ENCODE measurements at regions not wholly inside any gene's neighbourhood (a gene's known extent, or its start where the extent isn't known, plus 50 kb on each side); places are given as distances from the start of the nearest gene placed in this dataset.

DNA sequence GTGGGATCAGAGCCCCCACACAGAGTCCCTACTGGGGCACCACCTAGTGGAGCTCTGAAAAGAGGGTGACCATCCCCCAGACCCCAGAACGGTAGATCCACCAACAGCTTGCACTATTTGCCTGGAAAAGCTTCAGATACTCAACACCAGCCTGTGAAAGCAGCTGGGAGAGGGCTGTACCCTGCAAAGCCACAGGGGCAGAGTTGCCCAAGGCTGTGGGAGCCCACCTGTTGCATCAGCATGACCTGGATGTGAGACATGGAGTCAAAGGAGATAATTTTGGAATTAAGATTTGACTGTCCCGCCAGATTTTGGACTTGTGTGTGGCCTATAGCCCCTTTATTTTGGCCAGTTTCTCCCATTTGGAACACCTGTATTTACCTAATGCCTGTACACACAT is 260.4 kb downstream of the TBX18 start:
- intact Hi-C loops (cut with DNase I; ENCODE audit: low total_unique reads) = no loop called here
- no peak overlapping the region for H3K4me3 ChIP-seq

GRCh38 chr6:84501315-84501714 is 263.1 kb downstream of the TBX18 start:
- no peak overlapping the region for H3K4me3 ChIP-seq
- TF ChIP-seq, protein P1, sequence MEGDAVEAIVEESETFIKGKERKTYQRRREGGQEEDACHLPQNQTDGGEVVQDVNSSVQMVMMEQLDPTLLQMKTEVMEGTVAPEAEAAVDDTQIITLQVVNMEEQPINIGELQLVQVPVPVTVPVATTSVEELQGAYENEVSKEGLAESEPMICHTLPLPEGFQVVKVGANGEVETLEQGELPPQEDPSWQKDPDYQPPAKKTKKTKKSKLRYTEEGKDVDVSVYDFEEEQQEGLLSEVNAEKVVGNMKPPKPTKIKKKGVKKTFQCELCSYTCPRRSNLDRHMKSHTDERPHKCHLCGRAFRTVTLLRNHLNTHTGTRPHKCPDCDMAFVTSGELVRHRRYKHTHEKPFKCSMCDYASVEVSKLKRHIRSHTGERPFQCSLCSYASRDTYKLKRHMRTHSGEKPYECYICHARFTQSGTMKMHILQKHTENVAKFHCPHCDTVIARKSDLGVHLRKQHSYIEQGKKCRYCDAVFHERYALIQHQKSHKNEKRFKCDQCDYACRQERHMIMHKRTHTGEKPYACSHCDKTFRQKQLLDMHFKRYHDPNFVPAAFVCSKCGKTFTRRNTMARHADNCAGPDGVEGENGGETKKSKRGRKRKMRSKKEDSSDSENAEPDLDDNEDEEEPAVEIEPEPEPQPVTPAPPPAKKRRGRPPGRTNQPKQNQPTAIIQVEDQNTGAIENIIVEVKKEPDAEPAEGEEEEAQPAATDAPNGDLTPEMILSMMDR (IDR thresholded peaks at IDR 0.05) = no peak
- no peak for TF ChIP-seq POLR2A (IDR thresholded peaks at IDR 0.05)
- TF ChIP-seq POLR2AphosphoS5 (IDR thresholded peaks at IDR 0.05) = no peak
- no peak overlapping the region for H3K27ac ChIP-seq
- no peaks in the 10 kb centered on the region for H3K36me3 ChIP-seq
- no peaks in the 10 kb centered on the region for H3K4me1 ChIP-seq
- DNase-seq (ENCODE audit: low spot score in 2 of 2) = no peak
- H3K9me3 ChIP-seq = peaks cover 2 to 23% of the 10 kb centered on the region in 2 donors
- no peaks in the 10 kb centered on the region for H3K27me3 ChIP-seq
- intact Hi-C loops (cut with DNase I; ENCODE audit: low total_unique reads) = no loop called here

More for the DNA sequence above, 260.4 kb downstream of the TBX18 start:
- H3K27me3 ChIP-seq = no peaks in the 10 kb centered on the region
- peaks cover 4 to 25% of the 10 kb centered on the region in 2 donors for H3K9me3 ChIP-seq
- DNase-seq (ENCODE audit: low spot score in 2 of 2) = no peak
- H3K27ac ChIP-seq = no peak overlapping the region
- no peaks in the 10 kb centered on the region for H3K36me3 ChIP-seq
- H3K4me1 ChIP-seq = no peaks in the 10 kb centered on the region
- TF ChIP-seq POLR2A (IDR thresholded peaks at IDR 0.05) (no peak), POLR2AphosphoS5 (IDR thresholded peaks at IDR 0.05) (no peak)
- TF ChIP-seq, protein P1 (IDR thresholded peaks at IDR 0.05) = no peak

- Histone ChIP-seq H3K4me3 (no peak overlapping the region), H3K36me3 (no peaks in the 10 kb centered on the region), H3K27ac (no peak overlapping the region), H3K9me3 (peaks cover 0 to 18% of the 10 kb centered on the region in 2 donors), H3K4me1 (no peaks in the 10 kb centered on the region), H3K27me3 (no peaks in the 10 kb centered on the region)
- TF ChIP-seq POLR2A (IDR thresholded peaks at IDR 0.05) = no peak
- TF ChIP-seq, protein P1 (IDR thresholded peaks at IDR 0.05) = no peak
- no peak for TF ChIP-seq POLR2AphosphoS5 (IDR thresholded peaks at IDR 0.05)
- no peak for DNase-seq (ENCODE audit: low spot score in 2 of 2)
- intact Hi-C loops (cut with DNase I; ENCODE audit: low total_unique reads) = no loop called here
Measured at GRCh38 chr6:84500726-84501125, 263.7 kb downstream of the TBX18 start.

DNA sequence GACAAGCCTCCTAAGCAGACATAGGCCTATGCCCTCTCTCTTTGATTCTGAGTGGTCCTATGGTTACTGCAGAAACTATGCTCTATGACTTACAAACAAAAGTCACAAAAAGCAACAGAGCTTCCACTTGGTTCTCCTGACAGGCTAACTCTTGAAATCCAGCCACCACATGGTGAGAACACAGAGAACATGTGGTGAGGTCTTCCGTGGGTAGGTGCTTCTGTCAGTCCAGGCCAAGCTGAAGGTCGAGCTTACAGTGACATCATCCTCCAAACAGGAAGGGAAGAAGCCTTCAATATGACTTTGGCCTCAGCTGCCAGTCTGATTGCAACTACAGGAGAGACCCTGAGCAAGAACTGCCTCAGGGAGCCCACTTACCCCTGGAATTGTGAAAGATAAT is 265.5 kb downstream of the TBX18 start:
- Histone ChIP-seq H3K9me3 (peaks cover 0 to 15% of the 10 kb centered on the region in 2 donors), H3K27ac (no peak overlapping the region), H3K27me3 (no peaks in the 10 kb centered on the region), H3K36me3 (no peaks in the 10 kb centered on the region), H3K4me1 (no peaks in the 10 kb centered on the region), H3K4me3 (no peak overlapping the region)
- intact Hi-C loops (cut with DNase I; ENCODE audit: low total_unique reads) = no loop called here
- no peak for DNase-seq (ENCODE audit: low spot score in 2 of 2)
- TF ChIP-seq, protein P1 (IDR thresholded peaks at IDR 0.05) = no peak
- TF ChIP-seq POLR2AphosphoS5 (IDR thresholded peaks at IDR 0.05) (no peak), POLR2A (IDR thresholded peaks at IDR 0.05) (no peak)

DNA sequence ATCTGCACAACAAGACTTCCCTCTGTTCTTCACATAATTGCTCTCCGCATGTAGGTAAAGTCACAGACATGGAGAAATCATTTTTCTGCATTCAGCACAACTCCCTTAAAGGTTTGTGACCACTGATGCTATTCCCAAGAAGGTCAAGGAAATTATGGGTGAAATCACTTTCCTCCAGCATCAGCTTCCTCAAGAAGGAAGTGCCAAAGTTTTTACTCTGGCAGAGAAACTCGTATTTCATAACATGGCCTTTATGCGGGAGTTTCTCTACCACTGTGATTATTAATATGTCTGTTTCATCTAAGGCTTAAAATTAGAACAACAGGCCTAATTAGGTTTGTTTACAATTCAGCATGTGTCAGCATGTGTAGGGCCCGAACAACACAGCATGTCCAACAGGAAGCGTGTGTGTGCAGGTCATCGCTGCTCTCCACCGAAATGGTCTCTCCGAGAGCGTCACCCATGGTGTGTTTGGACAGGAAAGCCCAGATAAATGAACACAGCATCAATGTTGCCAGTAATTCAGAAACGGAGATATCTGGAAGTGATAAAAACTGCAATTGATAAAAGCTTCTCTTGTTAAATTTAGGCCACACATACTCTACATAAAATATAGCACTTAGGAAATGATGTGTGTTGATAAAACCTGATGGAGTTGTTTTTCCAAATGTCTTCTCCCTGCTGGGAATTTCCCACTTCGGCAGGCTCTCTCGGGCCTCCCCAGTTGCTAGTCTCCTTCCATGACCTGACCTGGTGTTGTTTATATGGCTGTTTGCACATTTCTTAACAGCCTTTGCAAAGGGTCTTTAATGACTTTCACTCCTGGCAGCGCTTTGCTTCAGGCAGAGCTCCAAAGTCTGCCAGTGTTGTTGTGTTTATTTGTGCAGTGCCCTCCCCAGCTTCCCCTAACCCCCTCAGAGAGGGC is 265.1 kb upstream of the CEP162 start:
- H3K27ac ChIP-seq = no peak overlapping the region
- H3K36me3 ChIP-seq = no peaks in the 10 kb centered on the region
- no peaks in the 10 kb centered on the region for H3K27me3 ChIP-seq
- peaks cover 0 to 3% of the 10 kb centered on the region in 2 donors for H3K9me3 ChIP-seq
- H3K4me1 ChIP-seq = no peaks in the 10 kb centered on the region
- TF ChIP-seq POLR2AphosphoS5 (IDR thresholded peaks at IDR 0.05) (no peak), POLR2A (IDR thresholded peaks at IDR 0.05) (no peak)
- TF ChIP-seq, protein P1 (IDR thresholded peaks at IDR 0.05) = no peak
- intact Hi-C loops (cut with DNase I; ENCODE audit: low total_unique reads) = no loop called here
- no peak for DNase-seq (ENCODE audit: low spot score in 2 of 2)
- H3K4me3 ChIP-seq = no peak overlapping the region
